ENCODE measurements at regions not wholly inside any gene's neighbourhood (a gene's known extent, or its start where the extent isn't known, plus 50 kb on each side); places are given as distances from the start of the nearest gene placed in this dataset.

GRCh38 chr2:105677901-105678300 is 66.8 kb upstream of the NCK2 start:
- Histone ChIP-seq H3K9me3 (ENCODE audit: control insufficient read depth, insufficient read depth, low read length) (no peaks in the 10 kb centered on the region), H3K27me3 (ENCODE audit: control insufficient read depth, insufficient read depth, low read length) (peaks cover 7% of the 10 kb centered on the region), H3K27ac (ENCODE audit: low read depth, low read length) (no peak overlapping the region), H3K4me3 (ENCODE audit: low read depth, low read length) (no peak overlapping the region)
- POLR2A ChIA-PET, result no interaction called here
- CTCF ChIA-PET, result no interaction called here
- DNase-seq (ENCODE audit: low read depth, low spot score), result no peak
- TF ChIP-seq, protein P1, sequence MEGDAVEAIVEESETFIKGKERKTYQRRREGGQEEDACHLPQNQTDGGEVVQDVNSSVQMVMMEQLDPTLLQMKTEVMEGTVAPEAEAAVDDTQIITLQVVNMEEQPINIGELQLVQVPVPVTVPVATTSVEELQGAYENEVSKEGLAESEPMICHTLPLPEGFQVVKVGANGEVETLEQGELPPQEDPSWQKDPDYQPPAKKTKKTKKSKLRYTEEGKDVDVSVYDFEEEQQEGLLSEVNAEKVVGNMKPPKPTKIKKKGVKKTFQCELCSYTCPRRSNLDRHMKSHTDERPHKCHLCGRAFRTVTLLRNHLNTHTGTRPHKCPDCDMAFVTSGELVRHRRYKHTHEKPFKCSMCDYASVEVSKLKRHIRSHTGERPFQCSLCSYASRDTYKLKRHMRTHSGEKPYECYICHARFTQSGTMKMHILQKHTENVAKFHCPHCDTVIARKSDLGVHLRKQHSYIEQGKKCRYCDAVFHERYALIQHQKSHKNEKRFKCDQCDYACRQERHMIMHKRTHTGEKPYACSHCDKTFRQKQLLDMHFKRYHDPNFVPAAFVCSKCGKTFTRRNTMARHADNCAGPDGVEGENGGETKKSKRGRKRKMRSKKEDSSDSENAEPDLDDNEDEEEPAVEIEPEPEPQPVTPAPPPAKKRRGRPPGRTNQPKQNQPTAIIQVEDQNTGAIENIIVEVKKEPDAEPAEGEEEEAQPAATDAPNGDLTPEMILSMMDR (IDR thresholded peaks at IDR 0.05; ENCODE audit: low read depth, low read length), result no peak

GRCh38 chr2:105675841-105676240 is 68.9 kb upstream of the NCK2 start:
- DNase-seq (ENCODE audit: low read depth, low spot score), result no peak
- TF ChIP-seq, protein P1 (IDR thresholded peaks at IDR 0.05; ENCODE audit: low read depth, low read length), result no peak
- Histone ChIP-seq H3K4me3 (ENCODE audit: low read depth, low read length) (no peak overlapping the region), H3K9me3 (ENCODE audit: control insufficient read depth, insufficient read depth, low read length) (no peaks in the 10 kb centered on the region), H3K27ac (ENCODE audit: low read depth, low read length) (no peak overlapping the region), H3K27me3 (ENCODE audit: control insufficient read depth, insufficient read depth, low read length) (peaks cover 3% of the 10 kb centered on the region)
- ChIA-PET CTCF (no interaction called here), POLR2A (no interaction called here)

- Histone ChIP-seq H3K27ac (ENCODE audit: low read depth, low read length) (no peak overlapping the region), H3K9me3 (ENCODE audit: control insufficient read depth, insufficient read depth, low read length) (no peaks in the 10 kb centered on the region), H3K27me3 (ENCODE audit: control insufficient read depth, insufficient read depth, low read length) (peaks cover 3% of the 10 kb centered on the region), H3K4me3 (ENCODE audit: low read depth, low read length) (no peak overlapping the region)
- no peak for DNase-seq (ENCODE audit: low read depth, low spot score)
- TF ChIP-seq, protein P1 (IDR thresholded peaks at IDR 0.05; ENCODE audit: low read depth, low read length), result no peak
- ChIA-PET CTCF (no interaction called here), POLR2A (interaction anchor here (0.8 kb wide), 1 partner anchor 942 kb away, joined by 3 read pairs; no protein-coding TSS in a partner anchor)
Measured at GRCh38 chr2:105674859-105675541, 69.7 kb upstream of the NCK2 start.

- CTCF ChIA-PET, result interaction anchor here (0.7 kb wide), 1 partner anchor 24 kb away, joined by 4 read pairs; no protein-coding TSS in a partner anchor
Measured at GRCh38 chr2:105674401-105674800, 70.3 kb upstream of the NCK2 start.

DNA sequence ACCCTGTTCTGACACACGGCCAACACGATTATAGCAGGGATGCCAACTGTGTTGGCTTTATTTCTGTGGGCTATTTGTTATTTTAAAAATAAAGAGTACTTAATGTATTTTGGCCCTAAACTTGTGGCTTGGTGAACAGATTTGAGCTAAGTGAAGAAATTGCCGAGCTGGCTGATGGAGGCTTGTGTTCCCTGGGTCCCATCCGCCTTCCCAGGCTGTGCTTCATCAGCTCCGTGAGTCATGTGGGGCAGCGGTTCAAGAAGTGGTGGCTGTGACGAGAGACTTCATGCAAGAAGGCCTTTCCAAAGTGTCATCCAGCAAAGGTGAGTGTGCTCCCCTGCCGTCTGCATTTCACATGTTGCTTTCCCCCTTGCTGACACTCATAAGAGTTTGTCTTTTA is 73.6 kb upstream of the NCK2 start:
- H3K9me3 ChIP-seq (ENCODE audit: control insufficient read depth, insufficient read depth, low read length), result no peaks in the 10 kb centered on the region
- no peak overlapping the region for H3K4me3 ChIP-seq (ENCODE audit: low read depth, low read length)
- ChIA-PET POLR2A (no interaction called here), CTCF (no interaction called here)
- TF ChIP-seq, protein P1 (IDR thresholded peaks at IDR 0.05; ENCODE audit: low read depth, low read length), result no peak
- no peak overlapping the region for H3K27ac ChIP-seq (ENCODE audit: low read depth, low read length)
- peaks cover 3% of the 10 kb centered on the region for H3K27me3 ChIP-seq (ENCODE audit: control insufficient read depth, insufficient read depth, low read length)
- DNase-seq (ENCODE audit: low read depth, low spot score), result no peak

More at GRCh38 chr2:105674401-105674800, 70.3 kb upstream of the NCK2 start:
- Histone ChIP-seq H3K27ac (ENCODE audit: low read depth, low read length) (no peak overlapping the region), H3K9me3 (ENCODE audit: control insufficient read depth, insufficient read depth, low read length) (no peaks in the 10 kb centered on the region), H3K27me3 (ENCODE audit: control insufficient read depth, insufficient read depth, low read length) (peaks cover 3% of the 10 kb centered on the region), H3K4me3 (ENCODE audit: low read depth, low read length) (no peak overlapping the region)
- TF ChIP-seq, protein P1 (IDR thresholded peaks at IDR 0.05; ENCODE audit: low read depth, low read length), result no peak
- POLR2A ChIA-PET, result interaction anchor here (0.8 kb wide), 1 partner anchor 942 kb away, joined by 3 read pairs; no protein-coding TSS in a partner anchor
- no peak for DNase-seq (ENCODE audit: low read depth, low spot score)
